ENCODE measurements at regions not wholly inside any gene's neighbourhood (a gene's known extent, or its start where the extent isn't known, plus 50 kb on each side); places are given as distances from the start of the nearest gene placed in this dataset.

- intact Hi-C loops (cut with DNase I; ENCODE audit: low total_unique reads): loop anchor here (1.0 to 10.0 kb wide), 6 partner anchors 11 to 792 kb away; no protein-coding TSS in a partner anchor
Measured at GRCh38 chr2:120552800-120553481, 182.7 kb upstream of the GLI2 start.

DNA sequence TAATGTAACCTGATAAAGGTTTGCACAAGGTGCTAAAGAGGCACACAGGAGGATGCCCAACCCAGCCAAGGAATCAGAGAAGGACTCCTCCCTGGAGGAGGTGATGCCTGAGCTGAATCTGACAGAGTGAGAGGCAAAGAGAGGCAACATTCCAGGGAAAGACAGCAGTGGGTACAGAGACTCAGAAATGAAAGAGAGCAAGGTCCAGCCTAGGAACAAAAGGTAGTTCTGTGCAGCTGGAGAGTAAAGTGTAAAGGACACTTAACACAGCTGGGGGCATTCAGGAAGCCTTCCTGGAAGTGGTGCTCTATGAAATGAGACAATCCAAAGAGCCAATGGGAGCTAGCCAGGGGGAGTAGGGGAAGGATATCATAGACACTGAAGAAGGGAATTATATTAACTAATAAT, 181.0 kb upstream of the GLI2 start:
- Histone ChIP-seq H3K27me3 (no peaks in the 10 kb centered on the region), H3K36me3 (no peaks in the 10 kb centered on the region), H3K27ac (no peak overlapping the region), H3K4me3 (no peak overlapping the region), H3K4me1 (peaks cover 29 to 39% of the 10 kb centered on the region in 2 donors), H3K9me3 (no peaks in the 10 kb centered on the region)
- DNase-seq: no peak
- ATAC-seq: no peak
- in situ Hi-C loops (cut with MboI; ENCODE audit: low sequenced_read_pairs in 4 of 4) (loop anchor here (10.0 to 25.0 kb wide), 3 partner anchors 120 to 217 kb away; partner anchors contain the start of gene INHBB (in 4 of the 4)), intact Hi-C loops (cut with DNase I; ENCODE audit: low total_unique reads) (loop anchor here (5.0 to 10.0 kb wide), 2 partner anchors 368 to 790 kb away; no protein-coding TSS in a partner anchor)
- TF ChIP-seq, protein P1, sequence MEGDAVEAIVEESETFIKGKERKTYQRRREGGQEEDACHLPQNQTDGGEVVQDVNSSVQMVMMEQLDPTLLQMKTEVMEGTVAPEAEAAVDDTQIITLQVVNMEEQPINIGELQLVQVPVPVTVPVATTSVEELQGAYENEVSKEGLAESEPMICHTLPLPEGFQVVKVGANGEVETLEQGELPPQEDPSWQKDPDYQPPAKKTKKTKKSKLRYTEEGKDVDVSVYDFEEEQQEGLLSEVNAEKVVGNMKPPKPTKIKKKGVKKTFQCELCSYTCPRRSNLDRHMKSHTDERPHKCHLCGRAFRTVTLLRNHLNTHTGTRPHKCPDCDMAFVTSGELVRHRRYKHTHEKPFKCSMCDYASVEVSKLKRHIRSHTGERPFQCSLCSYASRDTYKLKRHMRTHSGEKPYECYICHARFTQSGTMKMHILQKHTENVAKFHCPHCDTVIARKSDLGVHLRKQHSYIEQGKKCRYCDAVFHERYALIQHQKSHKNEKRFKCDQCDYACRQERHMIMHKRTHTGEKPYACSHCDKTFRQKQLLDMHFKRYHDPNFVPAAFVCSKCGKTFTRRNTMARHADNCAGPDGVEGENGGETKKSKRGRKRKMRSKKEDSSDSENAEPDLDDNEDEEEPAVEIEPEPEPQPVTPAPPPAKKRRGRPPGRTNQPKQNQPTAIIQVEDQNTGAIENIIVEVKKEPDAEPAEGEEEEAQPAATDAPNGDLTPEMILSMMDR (IDR thresholded peaks at IDR 0.05 in 4 of 5, conservative IDR thresholded peaks at IDR 0.05 in 1 of 5): no peak
- no peak for TF ChIP-seq POLR2A (IDR thresholded peaks at IDR 0.05)

More at GRCh38 chr2:120552800-120553481, 182.7 kb upstream of the GLI2 start:
- no peaks in the 10 kb centered on the region for H3K9me3 ChIP-seq
- ATAC-seq (peak; percentile 77 to 86), DNase-seq (peak; percentile 91 to 97)
- peak in 1 of 2 donors; percentile 39 for TF ChIP-seq POLR2A (IDR thresholded peaks at IDR 0.05)
- TF ChIP-seq, protein P1 (IDR thresholded peaks at IDR 0.05 in 4 of 5, conservative IDR thresholded peaks at IDR 0.05 in 1 of 5): peak; percentile 90 to 94 (median 92)
- no peak overlapping the region for H3K4me3 ChIP-seq
- in situ Hi-C loops (cut with MboI; ENCODE audit: low sequenced_read_pairs in 4 of 4): loop anchor here (10.0 to 25.0 kb wide), 3 partner anchors 122 to 216 kb away; partner anchors contain the start of gene INHBB (in 4 of the 4)
- peaks cover 39 to 55% of the 10 kb centered on the region in 2 donors for H3K4me1 ChIP-seq
- H3K36me3 ChIP-seq: no peaks in the 10 kb centered on the region
- no peaks in the 10 kb centered on the region for H3K27me3 ChIP-seq
- peak overlapping the region; percentile 65 to 83 (median 76) for H3K27ac ChIP-seq

DNA sequence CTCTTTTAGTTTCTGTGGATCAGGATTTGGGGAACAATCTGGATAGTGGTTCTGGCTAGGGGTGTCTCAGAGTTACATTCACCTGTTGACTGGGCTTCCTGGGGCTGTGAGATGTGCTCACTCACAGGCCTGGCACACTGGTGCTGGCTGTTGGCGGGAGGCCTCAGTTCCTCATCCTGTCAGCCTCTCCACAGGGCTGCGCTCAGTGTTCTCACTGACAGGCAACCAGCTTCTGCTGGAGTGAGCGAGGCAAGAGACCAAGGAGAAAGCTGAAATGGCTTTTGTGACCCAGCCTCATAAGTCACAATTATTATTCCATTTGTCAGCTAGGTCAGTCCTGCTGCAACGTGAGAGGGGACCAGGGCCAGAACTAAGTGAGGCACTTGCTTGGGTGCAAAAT, 180.6 kb upstream of the GLI2 start:
- no peaks in the 10 kb centered on the region for H3K36me3 ChIP-seq
- no peak overlapping the region for H3K4me3 ChIP-seq
- peaks cover 29 to 35% of the 10 kb centered on the region in 2 donors for H3K4me1 ChIP-seq
- DNase-seq (no peak), ATAC-seq (no peak)
- no peaks in the 10 kb centered on the region for H3K9me3 ChIP-seq
- in situ Hi-C loops (cut with MboI; ENCODE audit: low sequenced_read_pairs in 4 of 4): loop anchor here (10.0 to 25.0 kb wide), 3 partner anchors 120 to 218 kb away; partner anchors contain the start of gene INHBB (in 4 of the 4)
- no peak overlapping the region for H3K27ac ChIP-seq
- intact Hi-C loops (cut with DNase I; ENCODE audit: low total_unique reads): loop anchor here (10.0 kb wide), 1 partner anchor 790 kb away; no protein-coding TSS in a partner anchor
- TF ChIP-seq, protein P1 (IDR thresholded peaks at IDR 0.05 in 4 of 5, conservative IDR thresholded peaks at IDR 0.05 in 1 of 5): no peak
- no peak for TF ChIP-seq POLR2A (IDR thresholded peaks at IDR 0.05)
- H3K27me3 ChIP-seq: no peaks in the 10 kb centered on the region

- Histone ChIP-seq H3K4me1 (peaks cover 16 to 18% of the 10 kb centered on the region in 2 donors), H3K36me3 (no peaks in the 10 kb centered on the region), H3K4me3 (no peak overlapping the region), H3K27me3 (no peaks in the 10 kb centered on the region), H3K27ac (no peak overlapping the region), H3K9me3 (no peaks in the 10 kb centered on the region)
- TF ChIP-seq POLR2A (IDR thresholded peaks at IDR 0.05): no peak
- TF ChIP-seq, protein P1 (IDR thresholded peaks at IDR 0.05 in 4 of 5, conservative IDR thresholded peaks at IDR 0.05 in 1 of 5): no peak
- in situ Hi-C loops (cut with MboI; ENCODE audit: low sequenced_read_pairs in 4 of 4) (loop anchor here (10.0 to 25.0 kb wide), 3 partner anchors 118 to 220 kb away; partner anchors contain the start of gene INHBB (in 4 of the 4)), intact Hi-C loops (cut with DNase I; ENCODE audit: low total_unique reads) (loop anchor here (10.0 kb wide), 1 partner anchor 788 kb away; no protein-coding TSS in a partner anchor)
- DNase-seq (no peak), ATAC-seq (no peak)
Measured at GRCh38 chr2:120556911-120557310, 178.8 kb upstream of the GLI2 start.
